ENCODE measurements at regions not wholly inside any gene's neighbourhood (a gene's known extent, or its start where the extent isn't known, plus 50 kb on each side); places are given as distances from the start of the nearest gene placed in this dataset.

GRCh38 chr1:5812295-5812694 is 179.9 kb downstream of the NPHP4 start:
- no peak for TF ChIP-seq CTCF (IDR thresholded peaks at IDR 0.05; ENCODE audit: insufficient read depth, low read depth, low read length, missing control alignments)
- no peak overlapping the region for H3K4me3 ChIP-seq (ENCODE audit: low read depth, low read length)
- no peak for DNase-seq (ENCODE audit: low read depth)

GRCh38 chr1:5811419-5811818 is 180.8 kb downstream of the NPHP4 start:
- DNase-seq (ENCODE audit: low read depth), result no peak
- H3K4me3 ChIP-seq (ENCODE audit: low read depth, low read length), result no peak overlapping the region
- TF ChIP-seq CTCF (IDR thresholded peaks at IDR 0.05; ENCODE audit: insufficient read depth, low read depth, low read length, missing control alignments), result no peak

GRCh38 chr1:5810553-5811270 is 181.5 kb downstream of the NPHP4 start:
- no peak overlapping the region for H3K4me3 ChIP-seq (ENCODE audit: low read depth, low read length)
- DNase-seq (ENCODE audit: low read depth), result no peak
- TF ChIP-seq CTCF (IDR thresholded peaks at IDR 0.05; ENCODE audit: insufficient read depth, low read depth, low read length, missing control alignments), result no peak

- TF ChIP-seq CTCF (IDR thresholded peaks at IDR 0.05; ENCODE audit: insufficient read depth, low read depth, low read length, missing control alignments), result no peak
- H3K4me3 ChIP-seq (ENCODE audit: low read depth, low read length), result no peak overlapping the region
- no peak for DNase-seq (ENCODE audit: low read depth)
Measured at GRCh38 chr1:5810131-5810530, 182.1 kb downstream of the NPHP4 start.

- TF ChIP-seq CTCF (IDR thresholded peaks at IDR 0.05; ENCODE audit: insufficient read depth, low read depth, low read length, missing control alignments), result no peak
- DNase-seq (ENCODE audit: low read depth), result no peak
- no peak overlapping the region for H3K4me3 ChIP-seq (ENCODE audit: low read depth, low read length)
Measured at GRCh38 chr1:5809207-5809788, 182.9 kb downstream of the NPHP4 start.

GRCh38 chr1:5803851-5804250 is 188.4 kb downstream of the NPHP4 start:
- no peak for TF ChIP-seq CTCF (IDR thresholded peaks at IDR 0.05; ENCODE audit: insufficient read depth, low read depth, low read length, missing control alignments)
- no peak overlapping the region for H3K4me3 ChIP-seq (ENCODE audit: low read depth, low read length)
- no peak for DNase-seq (ENCODE audit: low read depth)

GRCh38 chr1:5802606-5803005 is 189.6 kb downstream of the NPHP4 start:
- H3K4me3 ChIP-seq (ENCODE audit: low read depth, low read length), result no peak overlapping the region
- DNase-seq (ENCODE audit: low read depth), result no peak
- no peak for TF ChIP-seq CTCF (IDR thresholded peaks at IDR 0.05; ENCODE audit: insufficient read depth, low read depth, low read length, missing control alignments)

All from GM12865 (cell line).